WTC11 (cell line): ENCODE measurements at regions not wholly inside any gene's neighbourhood (a gene's known extent, or its start where the extent isn't known, plus 50 kb on each side); places are given as distances from the start of the nearest gene placed in this dataset.

Source experiments
- ATAC-seq: fragments of 200-7000 bp; cut with Tn5 transposase; 2 replicates; pipeline ENCODE4 v1.10.0; 2021; ENCODE audit warnings: mild to moderate bottlenecking, moderate library complexity
- CTCF ChIA-PET: fragments of 300-600 bp; sonication (Branson Sonifier 250); formaldehyde crosslinking; loops from one replicate; lab custom pipeline; 2021; ENCODE audit warnings: antibody characterized with exemption; lab: Charles Lee
- POLR2A ChIA-PET: fragments of 350-600 bp; sonication (Branson Sonifier 250); formaldehyde crosslinking; loops from one replicate; lab custom pipeline; 2021; ENCODE audit warnings: antibody characterized with exemption; lab: Charles Lee
- DNase-seq: peaks from one replicate; pipeline ENCODE4 v3.0.0; 2021; ENCODE audit warnings: low spot score
- H3K27ac Mint-ChIP-seq: 2 replicates; pipeline ENCODE4 v1.8.0; 2021; ENCODE audit warnings: mixed read lengths
- H3K27me3 Mint-ChIP-seq: 2 replicates; pipeline ENCODE4 v1.8.0; 2021; ENCODE audit warnings: low read depth, mild to moderate bottlenecking, moderate library complexity, mixed read lengths
- H3K36me3 Mint-ChIP-seq: 2 replicates; pipeline ENCODE4 v1.8.0; 2021; ENCODE audit warnings: mixed read lengths
- H3K4me1 Mint-ChIP-seq: 2 replicates; pipeline ENCODE4 v1.8.0; 2022; ENCODE audit warnings: mixed read lengths
- H3K4me3 Mint-ChIP-seq: 2 replicates; pipeline ENCODE4 v1.8.0; 2021; ENCODE audit warnings: mild to moderate bottlenecking, moderate library complexity, mixed read lengths
- H3K9me3 Mint-ChIP-seq: 2 replicates; pipeline ENCODE4 v1.8.0; 2021; ENCODE audit warnings: mixed read lengths
- ATF1 ChIP-seq: sonication (generic); formaldehyde crosslinking; IDR thresholded peaks from 2 replicates; pipeline ENCODE4 v1.8.1; 2023; ENCODE audit warnings: mild to moderate bottlenecking, moderate library complexity, missing genetic modification reagents
- CREM ChIP-seq: sonication (generic); formaldehyde crosslinking; IDR thresholded peaks from 2 replicates; pipeline ENCODE4 v1.8.1; 2022; ENCODE audit warnings: mild to moderate bottlenecking, missing genetic modification reagents, moderate library complexity
- EMX1 ChIP-seq: fragments of 250-450 bp; sonication (Bioruptor Pico); IDR thresholded peaks from 2 replicates; pipeline ENCODE4 v1.8.0; 2021; ENCODE audit warnings: mild to moderate bottlenecking
- IRF2 ChIP-seq: sonication (generic); formaldehyde crosslinking; IDR thresholded peaks from 2 replicates; pipeline ENCODE4 v1.8.0; 2022; ENCODE audit warnings: low read depth, missing genetic modification reagents, borderline replicate concordance
- JAZF1 ChIP-seq: fragments of 250-450 bp; sonication (Bioruptor Pico); IDR thresholded peaks from 2 replicates; pipeline ENCODE4 v1.9.0; 2021; ENCODE audit warnings: moderate library complexity, mild to moderate bottlenecking, inconsistent platforms
- KAT7 ChIP-seq: sonication (generic); formaldehyde crosslinking; IDR thresholded peaks from 2 replicates; pipeline ENCODE4 v1.8.1; 2023; ENCODE audit warnings: missing genetic modification reagents, mild to moderate bottlenecking, borderline replicate concordance
- NFE2L1 ChIP-seq: sonication (generic); formaldehyde crosslinking; IDR thresholded peaks from 2 replicates; pipeline ENCODE4 v1.8.1; 2023; ENCODE audit warnings: missing genetic modification reagents
- NR3C1 ChIP-seq: sonication (generic); formaldehyde crosslinking; conservative IDR thresholded peaks from 2 replicates; pipeline ENCODE4 v1.8.1; 2023; ENCODE audit warnings: low read depth, mild to moderate bottlenecking, missing genetic modification reagents
- SMAD3 ChIP-seq: sonication (generic); formaldehyde crosslinking; IDR thresholded peaks from 2 replicates; pipeline ENCODE4 v1.8.0; 2022; ENCODE audit warnings: missing genetic modification reagents, mild to moderate bottlenecking, borderline replicate concordance
- SMAD4 ChIP-seq: sonication (generic); formaldehyde crosslinking; IDR thresholded peaks from 2 replicates; pipeline ENCODE4 v1.8.0; 2022; ENCODE audit warnings: mild to moderate bottlenecking, missing genetic modification reagents
- TCF7 ChIP-seq: sonication (generic); formaldehyde crosslinking; IDR thresholded peaks from 2 replicates; pipeline ENCODE4 v1.8.0; 2022; ENCODE audit warnings: mild to moderate bottlenecking, low read depth, missing genetic modification reagents, moderate library complexity
- ZBTB21 ChIP-seq: sonication (generic); formaldehyde crosslinking; IDR thresholded peaks from 2 replicates; pipeline ENCODE4 v1.8.1; 2023; ENCODE audit warnings: mild to moderate bottlenecking, missing genetic modification reagents, borderline replicate concordance
- ZNF281 ChIP-seq: sonication (generic); formaldehyde crosslinking; IDR thresholded peaks from 2 replicates; pipeline ENCODE4 v1.8.0; 2023; ENCODE audit warnings: mild to moderate bottlenecking, missing genetic modification reagents
- ZNF317 ChIP-seq: sonication (generic); formaldehyde crosslinking; IDR thresholded peaks from 2 replicates; pipeline ENCODE4 v1.8.1; 2023; ENCODE audit warnings: low read depth, mild to moderate bottlenecking, moderate library complexity, missing genetic modification reagents, borderline replicate concordance
- TF ChIP-seq, protein P1 (sequence below): sonication (generic); formaldehyde crosslinking; conservative IDR thresholded peaks from 2 replicates; pipeline ENCODE4 v1.8.1; 2023; ENCODE audit warnings: mild to moderate bottlenecking, low read depth, missing genetic modification reagents, moderate library complexity

GRCh38 chr1:30199563-30199962 lies 523.8 kb downstream of the MATN1 start:
- no peak for ATAC-seq
- Mint-ChIP-seq H3K4me1 (no peaks in the 10 kb centered on the region), H3K27me3 (no peaks in the 10 kb centered on the region; the same call in none of the 2 replicates), H3K9me3 (peaks cover 17% of the 10 kb centered on the region), H3K27ac (no peak overlapping the region), H3K36me3 (peaks cover 6% of the 10 kb centered on the region), H3K4me3 (no peak overlapping the region)
- DNase-seq = no peak
- TF ChIP-seq ZBTB21 (CRISPR knock-in tag) (no peak), TCF7 (CRISPR knock-in tag) (no peak)
- TF ChIP-seq, protein P1, sequence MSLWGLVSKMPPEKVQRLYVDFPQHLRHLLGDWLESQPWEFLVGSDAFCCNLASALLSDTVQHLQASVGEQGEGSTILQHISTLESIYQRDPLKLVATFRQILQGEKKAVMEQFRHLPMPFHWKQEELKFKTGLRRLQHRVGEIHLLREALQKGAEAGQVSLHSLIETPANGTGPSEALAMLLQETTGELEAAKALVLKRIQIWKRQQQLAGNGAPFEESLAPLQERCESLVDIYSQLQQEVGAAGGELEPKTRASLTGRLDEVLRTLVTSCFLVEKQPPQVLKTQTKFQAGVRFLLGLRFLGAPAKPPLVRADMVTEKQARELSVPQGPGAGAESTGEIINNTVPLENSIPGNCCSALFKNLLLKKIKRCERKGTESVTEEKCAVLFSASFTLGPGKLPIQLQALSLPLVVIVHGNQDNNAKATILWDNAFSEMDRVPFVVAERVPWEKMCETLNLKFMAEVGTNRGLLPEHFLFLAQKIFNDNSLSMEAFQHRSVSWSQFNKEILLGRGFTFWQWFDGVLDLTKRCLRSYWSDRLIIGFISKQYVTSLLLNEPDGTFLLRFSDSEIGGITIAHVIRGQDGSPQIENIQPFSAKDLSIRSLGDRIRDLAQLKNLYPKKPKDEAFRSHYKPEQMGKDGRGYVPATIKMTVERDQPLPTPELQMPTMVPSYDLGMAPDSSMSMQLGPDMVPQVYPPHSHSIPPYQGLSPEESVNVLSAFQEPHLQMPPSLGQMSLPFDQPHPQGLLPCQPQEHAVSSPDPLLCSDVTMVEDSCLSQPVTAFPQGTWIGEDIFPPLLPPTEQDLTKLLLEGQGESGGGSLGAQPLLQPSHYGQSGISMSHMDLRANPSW (CRISPR knock-in tag) = no peak
- POLR2A ChIA-PET = no interaction called here
- CTCF ChIA-PET = interaction anchor here (1.2 kb wide), 1 partner anchor 181 kb away, joined by 3 read pairs; no protein-coding TSS in a partner anchor

DNA sequence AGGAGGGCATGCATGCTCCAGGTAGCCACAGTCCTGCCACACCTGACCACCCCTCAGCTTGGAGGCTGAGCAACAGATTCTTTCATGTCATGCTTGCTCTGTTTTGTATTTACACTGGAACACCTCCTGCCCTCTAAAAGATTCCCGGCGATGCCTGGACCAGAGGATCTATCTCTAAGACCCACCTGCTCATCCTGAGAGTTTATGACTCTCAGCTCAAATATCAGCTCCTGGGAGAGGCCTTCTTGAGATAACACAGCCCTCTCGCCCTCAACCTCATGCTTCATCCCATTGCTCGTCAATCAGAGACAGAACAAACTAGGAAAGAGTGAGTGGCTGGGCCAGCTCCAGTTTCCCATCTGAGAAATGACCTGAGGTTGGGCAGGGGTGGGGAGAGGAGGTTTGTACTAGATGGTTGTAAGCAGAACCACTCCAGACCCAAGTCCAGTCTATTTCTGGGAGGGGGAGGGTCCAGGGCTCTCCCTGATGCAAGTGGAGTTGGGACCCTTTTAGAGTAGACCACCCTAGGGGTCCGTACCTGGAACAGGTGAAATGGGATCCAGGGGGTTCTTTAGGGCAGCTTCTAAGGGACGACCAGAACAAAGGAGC lies 524.5 kb downstream of the MATN1 start:
- ATAC-seq (no peak), DNase-seq (no peak)
- ChIA-PET POLR2A (no interaction called here), CTCF (no interaction called here)
- H3K27me3 Mint-ChIP-seq = no peaks in the 10 kb centered on the region
- H3K9me3 Mint-ChIP-seq = peaks cover 17% of the 10 kb centered on the region
- no peak overlapping the region for H3K4me3 Mint-ChIP-seq
- no peaks in the 10 kb centered on the region for H3K4me1 Mint-ChIP-seq
- no peak for TF ChIP-seq CREM (CRISPR knock-in tag)
- no peak for TF ChIP-seq ATF1 (CRISPR knock-in tag)
- no peak for TF ChIP-seq IRF2 (CRISPR knock-in tag)
- TF ChIP-seq ZNF281 = no peak
- TF ChIP-seq NR3C1 (CRISPR knock-in tag) = no peak
- no peak for TF ChIP-seq SMAD3 (CRISPR knock-in tag)
- no peak for TF ChIP-seq EMX1 (CRISPR knock-in tag)
- no peak for TF ChIP-seq NFE2L1 (CRISPR knock-in tag)
- TF ChIP-seq SMAD4 (CRISPR knock-in tag) = no peak
- no peak for TF ChIP-seq JAZF1 (CRISPR knock-in tag)
- no peak for TF ChIP-seq ZNF317 (CRISPR knock-in tag)
- H3K36me3 Mint-ChIP-seq = peaks cover 6% of the 10 kb centered on the region
- H3K27ac Mint-ChIP-seq = no peak overlapping the region

- H3K27ac Mint-ChIP-seq = no peak overlapping the region
- no peak for ATAC-seq
- no peak for TF ChIP-seq SMAD4 (CRISPR knock-in tag)
- no peak for TF ChIP-seq KAT7 (CRISPR knock-in tag)
- peaks cover 6% of the 10 kb centered on the region for H3K36me3 Mint-ChIP-seq
- no peaks in the 10 kb centered on the region for H3K4me1 Mint-ChIP-seq
- POLR2A ChIA-PET = no interaction called here
- CTCF ChIA-PET = no interaction called here
- no peaks in the 10 kb centered on the region for H3K27me3 Mint-ChIP-seq
- H3K9me3 Mint-ChIP-seq = peaks cover 17% of the 10 kb centered on the region
- H3K4me3 Mint-ChIP-seq = no peak overlapping the region
- DNase-seq = no peak
Measured at GRCh38 chr1:30198451-30198760, 525.0 kb downstream of the MATN1 start.
